ENCODE measurements at regions not wholly inside any gene's neighbourhood (a gene's known extent, or its start where the extent isn't known, plus 50 kb on each side); places are given as distances from the start of the nearest gene placed in this dataset.

DNA sequence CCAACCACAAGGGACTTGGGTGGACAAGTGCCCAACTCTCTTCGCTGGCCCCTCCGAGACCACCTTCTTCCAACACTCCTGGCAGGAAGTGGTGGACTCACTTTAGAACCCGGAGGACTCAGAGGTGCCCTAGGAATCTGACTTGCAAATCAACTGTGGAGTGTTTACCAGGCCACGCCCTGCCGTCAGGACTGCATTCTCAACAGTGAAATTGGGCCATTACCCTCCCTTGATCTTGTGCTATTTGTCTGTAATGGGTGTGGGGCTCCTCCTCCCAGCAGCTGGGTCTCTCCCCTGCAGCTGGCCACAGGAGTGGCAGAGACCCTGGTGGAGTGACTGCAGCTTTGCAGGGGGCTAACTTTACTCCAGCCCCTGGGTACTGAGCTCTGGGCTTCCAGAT, 212.2 kb upstream of the RPL38 start:
- DNase-seq, result no peak
- intact Hi-C loops (cut with DNase I), result no loop called here
- no peaks in the 10 kb centered on the region for H3K36me3 ChIP-seq
- no peak overlapping the region for H3K27ac ChIP-seq
- TF ChIP-seq, protein P1, sequence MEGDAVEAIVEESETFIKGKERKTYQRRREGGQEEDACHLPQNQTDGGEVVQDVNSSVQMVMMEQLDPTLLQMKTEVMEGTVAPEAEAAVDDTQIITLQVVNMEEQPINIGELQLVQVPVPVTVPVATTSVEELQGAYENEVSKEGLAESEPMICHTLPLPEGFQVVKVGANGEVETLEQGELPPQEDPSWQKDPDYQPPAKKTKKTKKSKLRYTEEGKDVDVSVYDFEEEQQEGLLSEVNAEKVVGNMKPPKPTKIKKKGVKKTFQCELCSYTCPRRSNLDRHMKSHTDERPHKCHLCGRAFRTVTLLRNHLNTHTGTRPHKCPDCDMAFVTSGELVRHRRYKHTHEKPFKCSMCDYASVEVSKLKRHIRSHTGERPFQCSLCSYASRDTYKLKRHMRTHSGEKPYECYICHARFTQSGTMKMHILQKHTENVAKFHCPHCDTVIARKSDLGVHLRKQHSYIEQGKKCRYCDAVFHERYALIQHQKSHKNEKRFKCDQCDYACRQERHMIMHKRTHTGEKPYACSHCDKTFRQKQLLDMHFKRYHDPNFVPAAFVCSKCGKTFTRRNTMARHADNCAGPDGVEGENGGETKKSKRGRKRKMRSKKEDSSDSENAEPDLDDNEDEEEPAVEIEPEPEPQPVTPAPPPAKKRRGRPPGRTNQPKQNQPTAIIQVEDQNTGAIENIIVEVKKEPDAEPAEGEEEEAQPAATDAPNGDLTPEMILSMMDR (IDR thresholded peaks at IDR 0.05), result no peak
- ATAC-seq, result peak; percentile 49
- H3K27me3 ChIP-seq, result peaks cover 0 to 11% of the 10 kb centered on the region in 2 donors
- H3K9me3 ChIP-seq, result no peaks in the 10 kb centered on the region
- no peak overlapping the region for H3K4me3 ChIP-seq
- H3K4me1 ChIP-seq, result no peaks in the 10 kb centered on the region

DNA sequence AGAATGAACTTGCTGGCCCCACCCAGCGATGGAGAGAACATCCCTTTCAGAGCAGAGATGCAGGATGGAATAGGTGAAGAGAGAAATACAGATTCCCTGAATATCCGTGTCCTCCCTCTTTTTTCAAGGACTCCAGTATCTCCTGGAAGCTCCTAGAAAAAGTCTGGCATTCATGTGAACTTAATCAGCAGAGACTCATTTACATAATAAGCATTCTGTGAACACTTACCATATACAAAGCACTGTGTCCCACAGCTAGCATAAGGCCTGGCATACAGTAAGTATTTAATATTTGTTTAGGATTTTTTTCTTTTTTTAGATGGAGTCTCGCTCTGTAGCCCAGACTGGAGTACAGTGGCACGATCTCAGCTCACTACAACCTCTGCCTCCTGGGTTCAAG, 208.5 kb upstream of the RPL38 start:
- no peaks in the 10 kb centered on the region for H3K9me3 ChIP-seq
- ATAC-seq (no peak), DNase-seq (no peak)
- no peaks in the 10 kb centered on the region for H3K36me3 ChIP-seq
- intact Hi-C loops (cut with DNase I), result no loop called here
- no peak overlapping the region for H3K27ac ChIP-seq
- peaks cover 0 to 20% of the 10 kb centered on the region in 2 donors for H3K27me3 ChIP-seq
- no peak overlapping the region for H3K4me3 ChIP-seq
- TF ChIP-seq, protein P1 (IDR thresholded peaks at IDR 0.05), result no peak
- no peaks in the 10 kb centered on the region for H3K4me1 ChIP-seq

DNA sequence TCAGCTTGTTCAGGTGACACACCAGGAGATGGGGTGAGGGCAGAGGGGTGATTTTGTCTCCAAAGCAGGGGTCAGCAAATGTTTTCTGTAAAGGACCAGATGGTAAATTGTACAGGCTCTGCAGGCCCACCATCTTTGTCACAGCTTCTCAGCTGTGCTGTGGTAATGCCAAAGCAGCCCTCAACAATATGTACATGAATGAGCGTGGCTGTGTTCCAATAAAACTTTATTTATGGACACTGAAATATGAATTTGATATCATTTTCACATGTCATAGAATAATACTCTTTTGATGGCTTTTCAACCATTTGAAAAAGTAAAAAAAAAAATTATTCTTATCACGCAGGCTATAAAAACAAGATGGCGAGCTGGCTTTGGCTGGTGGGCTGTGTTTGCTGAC, 206.4 kb upstream of the RPL38 start:
- Histone ChIP-seq H3K9me3 (no peaks in the 10 kb centered on the region), H3K4me3 (no peak overlapping the region), H3K27me3 (peaks cover 0 to 20% of the 10 kb centered on the region in 2 donors), H3K4me1 (no peaks in the 10 kb centered on the region), H3K36me3 (no peaks in the 10 kb centered on the region), H3K27ac (no peak overlapping the region)
- intact Hi-C loops (cut with DNase I), result no loop called here
- TF ChIP-seq, protein P1 (IDR thresholded peaks at IDR 0.05), result no peak
- DNase-seq (no peak), ATAC-seq (no peak)

DNA sequence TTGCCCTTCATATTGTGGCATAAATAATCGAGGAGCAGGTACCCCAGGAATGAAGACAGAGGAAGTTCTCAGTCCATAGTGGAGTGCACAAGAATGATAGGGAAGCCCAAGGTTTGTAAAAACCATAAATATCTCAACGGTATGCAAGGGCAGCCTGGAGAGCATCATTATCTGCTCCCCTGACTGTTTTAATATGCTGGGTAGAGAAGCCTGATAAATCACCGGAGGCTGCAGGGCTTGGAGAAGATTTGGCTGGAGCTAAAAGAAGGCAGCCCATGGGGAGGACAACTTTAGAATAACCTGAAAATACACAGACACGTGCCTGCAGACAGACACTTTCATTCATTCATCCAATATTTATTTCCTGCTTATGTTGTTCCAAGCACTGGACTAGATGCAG, 205.2 kb upstream of the RPL38 start:
- H3K4me3 ChIP-seq, result no peak overlapping the region
- ATAC-seq (no peak), DNase-seq (no peak)
- TF ChIP-seq, protein P1 (IDR thresholded peaks at IDR 0.05), result no peak
- H3K27me3 ChIP-seq, result peaks cover 0 to 15% of the 10 kb centered on the region in 2 donors
- H3K4me1 ChIP-seq, result no peaks in the 10 kb centered on the region
- no peak overlapping the region for H3K27ac ChIP-seq
- no peaks in the 10 kb centered on the region for H3K9me3 ChIP-seq
- intact Hi-C loops (cut with DNase I), result no loop called here
- H3K36me3 ChIP-seq, result no peaks in the 10 kb centered on the region

DNA sequence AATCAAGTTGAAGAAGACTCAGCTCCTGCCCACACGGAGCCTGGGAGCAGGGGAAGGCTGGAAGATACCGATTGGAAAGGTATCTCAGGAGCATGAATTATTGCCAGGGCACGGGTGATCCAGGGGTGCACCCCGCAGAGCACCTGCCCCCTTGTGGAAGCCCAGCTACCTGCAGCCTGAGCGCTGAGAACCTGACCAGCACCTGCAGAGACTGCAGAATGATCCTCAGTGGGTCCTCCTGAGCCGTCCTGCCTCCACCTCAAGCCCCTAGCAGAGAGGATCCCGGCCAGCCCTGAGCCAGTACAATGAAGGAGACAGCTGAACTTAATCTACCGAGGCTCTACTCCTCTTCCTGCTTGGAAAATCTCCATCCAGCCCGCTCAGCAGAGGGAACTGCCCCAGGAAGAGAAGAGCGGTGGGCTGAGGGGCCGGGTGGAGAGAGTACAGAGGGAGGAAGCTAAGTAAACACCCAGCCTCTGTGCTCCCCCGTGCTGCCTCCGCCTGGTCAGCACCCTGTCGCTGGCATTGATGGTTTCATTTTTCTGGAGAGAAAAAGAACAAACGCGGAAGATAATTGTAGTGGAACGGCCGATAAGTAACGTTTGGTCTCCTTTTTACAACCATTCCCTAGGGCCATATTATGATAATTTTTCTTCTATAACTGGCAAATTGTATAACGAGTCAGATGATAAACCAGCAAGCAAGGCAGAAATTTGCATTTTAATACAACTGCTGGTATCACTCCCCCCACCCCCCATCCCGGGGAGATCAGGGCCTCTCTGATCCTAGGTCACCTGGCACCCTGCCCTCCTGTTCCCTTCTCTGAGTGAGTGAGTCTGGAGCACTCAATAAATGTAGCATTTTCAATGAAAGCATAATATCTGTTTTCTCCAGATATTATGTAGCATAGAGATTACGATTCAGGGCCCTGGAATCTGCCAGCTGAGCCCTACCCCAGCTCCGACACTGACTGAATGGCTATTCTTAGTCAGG, 204.5 kb upstream of the RPL38 start:
- H3K27me3 ChIP-seq, result peaks cover 0 to 13% of the 10 kb centered on the region in 2 donors
- TF ChIP-seq, protein P1 (IDR thresholded peaks at IDR 0.05), result peak; percentile 54 to 72
- no peaks in the 10 kb centered on the region for H3K4me1 ChIP-seq
- no peak overlapping the region for H3K4me3 ChIP-seq
- DNase-seq (peak; percentile 11 to 85 (median 37)), ATAC-seq (peak; percentile 95)
- no peak overlapping the region for H3K27ac ChIP-seq
- intact Hi-C loops (cut with DNase I), result no loop called here
- no peaks in the 10 kb centered on the region for H3K9me3 ChIP-seq
- H3K36me3 ChIP-seq, result no peaks in the 10 kb centered on the region

All from left lung (tissue), 4 donors.